8988T (cell line): ENCODE measurements at regions not wholly inside any gene's neighbourhood (a gene's known extent, or its start where the extent isn't known, plus 50 kb on each side); places are given as distances from the start of the nearest gene placed in this dataset.

Experiments used
- DNase-seq: peaks from one replicate; pipeline ENCODE4 v3.0.0; 2011

GRCh38 chr4:85407546-85407945 is 67.4 kb upstream of the ARHGAP24 start:
- no peak for DNase-seq

GRCh38 chr4:85408301-85408700 is 66.6 kb upstream of the ARHGAP24 start:
- DNase-seq, result no peak

GRCh38 chr4:85409251-85409650 is 65.7 kb upstream of the ARHGAP24 start:
- no peak for DNase-seq

GRCh38 chr4:85411386-85411785 is 63.6 kb upstream of the ARHGAP24 start:
- no peak for DNase-seq

GRCh38 chr4:85414972-85415371 is 60.0 kb upstream of the ARHGAP24 start:
- no peak for DNase-seq

- DNase-seq, result no peak
Measured at GRCh38 chr4:85416094-85416493, 58.9 kb upstream of the ARHGAP24 start.

GRCh38 chr4:85419103-85419502 is 55.8 kb upstream of the ARHGAP24 start:
- no peak for DNase-seq

- no peak for DNase-seq
Measured at GRCh38 chr4:85420831-85421230, 54.1 kb upstream of the ARHGAP24 start.

GRCh38 chr4:85423431-85423830 is 51.5 kb upstream of the ARHGAP24 start:
- no peak for DNase-seq
